OCI-LY1 (cell line): ENCODE measurements at regions not wholly inside any gene's neighbourhood (a gene's known extent, or its start where the extent isn't known, plus 50 kb on each side); places are given as distances from the start of the nearest gene placed in this dataset.

Source experiments
- H2AFZ ChIP-seq: fragments of 200-600 bp; sonication (generic), shearing (Covaris generic); 2 replicates; pipeline ENCODE4 v1.6.0; 2014; ENCODE audit warnings: antibody characterized with exemption, mild to moderate bottlenecking, low read length
- H3F3A ChIP-seq: fragments of 200-600 bp; sonication (generic), shearing (Covaris generic); 2 replicates; pipeline ENCODE4 v1.6.0; 2014; ENCODE audit warnings: mild to moderate bottlenecking, antibody characterized with exemption, low read length, moderate library complexity; ENCODE audit not compliant: insufficient read depth
- H3K27ac ChIP-seq: fragments of 200-600 bp; sonication (generic); 2 replicates; pipeline ENCODE4 v1.5.1; 2014; ENCODE audit warnings: low read length, mixed run types, mild to moderate bottlenecking, low read depth; ENCODE audit not compliant: poor library complexity, severe bottlenecking
- H3K27me3 ChIP-seq: fragments of 200-600 bp; sonication (generic); 2 replicates; pipeline ENCODE4 v1.6.0; 2014; ENCODE audit warnings: antibody characterized with exemption, mild to moderate bottlenecking, low read length, moderate library complexity; ENCODE audit not compliant: insufficient read depth
- H3K36me3 ChIP-seq: fragments of 200-600 bp; sonication (generic); 2 replicates; pipeline ENCODE4 v1.6.1; 2014; ENCODE audit warnings: mild to moderate bottlenecking, antibody characterized with exemption, low read length, moderate library complexity, mixed read lengths; ENCODE audit not compliant: insufficient read depth
- H3K4me1 ChIP-seq: fragments of 200-600 bp; sonication (generic); 2 replicates; pipeline ENCODE4 v1.5.1; 2014; ENCODE audit warnings: mild to moderate bottlenecking, low read length, moderate library complexity; ENCODE audit not compliant: insufficient read depth, severe bottlenecking
- H3K4me2 ChIP-seq: fragments of 200-600 bp; sonication (generic), shearing (Covaris generic); 2 replicates; pipeline ENCODE4 v1.6.1; 2014; ENCODE audit warnings: low read length
- H3K4me3 ChIP-seq: fragments of 200-600 bp; sonication (generic); 2 replicates; pipeline ENCODE4 v1.5.1; 2014; ENCODE audit warnings: low read length, low read depth, mild to moderate bottlenecking, mixed read lengths; ENCODE audit not compliant: poor library complexity, severe bottlenecking
- H3K79me2 ChIP-seq: fragments of 200-600 bp; shearing (Covaris generic); 2 replicates; pipeline ENCODE4 v1.6.1; 2016; ENCODE audit warnings: mixed run types, low read length, mixed read lengths; ENCODE audit not compliant: insufficient read depth
- H3K9ac ChIP-seq: fragments of 200-600 bp; sonication (generic), shearing (Covaris generic); 2 replicates; pipeline ENCODE4 v1.6.1; 2014; ENCODE audit warnings: mild to moderate bottlenecking, low read length, mixed read lengths
- H3K9me2 ChIP-seq: fragments of 200-600 bp; sonication (generic), shearing (Covaris generic); 2 replicates; pipeline ENCODE4 v1.6.1; 2014; ENCODE audit warnings: low read depth, mild to moderate bottlenecking, low read length, mixed read lengths
- H3K9me3 ChIP-seq: fragments of 200-600 bp; shearing (Covaris generic); 2 replicates; pipeline ENCODE4 v1.6.1; 2014; ENCODE audit warnings: low read length, mixed read lengths
- H4K20me1 ChIP-seq: fragments of 200-600 bp; sonication (generic), shearing (Covaris generic); 2 replicates; pipeline ENCODE4 v1.6.0; 2016; ENCODE audit warnings: mild to moderate bottlenecking, low read length; ENCODE audit not compliant: insufficient read depth
- EZH2 ChIP-seq: fragments of 200-600 bp; sonication (generic), shearing (Covaris generic); IDR thresholded peaks from 2 replicates; pipeline ENCODE4 v1.8.0; 2017; ENCODE audit warnings: borderline replicate concordance, mixed run types, mild to moderate bottlenecking, antibody characterized with exemption, low read length, moderate library complexity, mixed read lengths
- TF ChIP-seq, protein P1 (sequence below): fragments of 200-600 bp; sonication (generic), shearing (Covaris generic); IDR thresholded peaks from 2 replicates; pipeline ENCODE4 v1.5.1; 2017; ENCODE audit warnings: mild to moderate bottlenecking, antibody characterized with exemption, low read length, moderate library complexity, mixed read lengths

DNA sequence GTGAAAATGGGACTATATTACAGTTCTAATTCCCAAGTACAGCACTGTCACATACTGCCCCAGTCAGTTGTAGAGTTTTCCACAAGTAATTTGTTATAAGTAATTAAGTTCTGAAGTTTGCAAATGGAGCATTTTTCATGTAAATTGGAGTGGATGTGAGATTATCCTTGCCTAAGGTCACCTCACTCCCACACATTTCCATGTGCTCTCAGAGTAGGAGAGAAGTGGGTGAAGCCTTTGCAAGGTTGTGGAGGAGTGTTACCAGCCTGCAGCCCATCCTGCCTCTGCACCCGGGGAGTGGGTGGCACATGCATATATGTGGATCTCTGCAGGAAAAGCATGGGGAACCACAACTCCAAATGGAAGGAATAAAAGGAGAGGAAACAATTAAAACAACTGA is 169.8 kb downstream of the CD47 start:
- H3K79me2 ChIP-seq, result no peaks in the 10 kb centered on the region
- no peaks in the 10 kb centered on the region for H3F3A ChIP-seq
- no peaks in the 10 kb centered on the region for H3K9me2 ChIP-seq
- no peak overlapping the region for H3K4me3 ChIP-seq
- no peak overlapping the region for H3K27ac ChIP-seq
- no peaks in the 10 kb centered on the region for H4K20me1 ChIP-seq
- H3K36me3 ChIP-seq, result no peaks in the 10 kb centered on the region
- H3K4me2 ChIP-seq, result no peak overlapping the region
- H3K9ac ChIP-seq, result no peak overlapping the region
- H2AFZ ChIP-seq, result no peak overlapping the region
- TF ChIP-seq EZH2, result no peak
- TF ChIP-seq, protein P1, sequence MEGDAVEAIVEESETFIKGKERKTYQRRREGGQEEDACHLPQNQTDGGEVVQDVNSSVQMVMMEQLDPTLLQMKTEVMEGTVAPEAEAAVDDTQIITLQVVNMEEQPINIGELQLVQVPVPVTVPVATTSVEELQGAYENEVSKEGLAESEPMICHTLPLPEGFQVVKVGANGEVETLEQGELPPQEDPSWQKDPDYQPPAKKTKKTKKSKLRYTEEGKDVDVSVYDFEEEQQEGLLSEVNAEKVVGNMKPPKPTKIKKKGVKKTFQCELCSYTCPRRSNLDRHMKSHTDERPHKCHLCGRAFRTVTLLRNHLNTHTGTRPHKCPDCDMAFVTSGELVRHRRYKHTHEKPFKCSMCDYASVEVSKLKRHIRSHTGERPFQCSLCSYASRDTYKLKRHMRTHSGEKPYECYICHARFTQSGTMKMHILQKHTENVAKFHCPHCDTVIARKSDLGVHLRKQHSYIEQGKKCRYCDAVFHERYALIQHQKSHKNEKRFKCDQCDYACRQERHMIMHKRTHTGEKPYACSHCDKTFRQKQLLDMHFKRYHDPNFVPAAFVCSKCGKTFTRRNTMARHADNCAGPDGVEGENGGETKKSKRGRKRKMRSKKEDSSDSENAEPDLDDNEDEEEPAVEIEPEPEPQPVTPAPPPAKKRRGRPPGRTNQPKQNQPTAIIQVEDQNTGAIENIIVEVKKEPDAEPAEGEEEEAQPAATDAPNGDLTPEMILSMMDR, result no peak
- H3K27me3 ChIP-seq, result no peaks in the 10 kb centered on the region
- no peaks in the 10 kb centered on the region for H3K9me3 ChIP-seq
- H3K4me1 ChIP-seq, result no peaks in the 10 kb centered on the region

- Histone ChIP-seq H3K9ac (no peak overlapping the region), H4K20me1 (no peaks in the 10 kb centered on the region), H3K79me2 (no peaks in the 10 kb centered on the region), H3K9me2 (no peaks in the 10 kb centered on the region), H3K27me3 (no peaks in the 10 kb centered on the region), H3K36me3 (no peaks in the 10 kb centered on the region), H3K4me1 (no peaks in the 10 kb centered on the region), H3K9me3 (no peaks in the 10 kb centered on the region), H3K27ac (no peak overlapping the region), H3F3A (no peaks in the 10 kb centered on the region), H2AFZ (no peak overlapping the region), H3K4me2 (no peak overlapping the region), H3K4me3 (no peak overlapping the region)
- no peak for TF ChIP-seq EZH2
- TF ChIP-seq, protein P1, result no peak
Measured at GRCh38 chr3:107920538-107920937, 170.3 kb downstream of the CD47 start.

GRCh38 chr3:107919239-107919638 is 171.6 kb downstream of the CD47 start:
- H2AFZ ChIP-seq, result no peak overlapping the region
- no peaks in the 10 kb centered on the region for H3K27me3 ChIP-seq
- H3K9ac ChIP-seq, result no peak overlapping the region
- no peaks in the 10 kb centered on the region for H3K9me2 ChIP-seq
- no peaks in the 10 kb centered on the region for H3K79me2 ChIP-seq
- no peaks in the 10 kb centered on the region for H3F3A ChIP-seq
- H3K4me1 ChIP-seq, result no peaks in the 10 kb centered on the region
- TF ChIP-seq, protein P1, result no peak
- no peak for TF ChIP-seq EZH2
- no peaks in the 10 kb centered on the region for H3K36me3 ChIP-seq
- H3K9me3 ChIP-seq, result no peaks in the 10 kb centered on the region
- no peak overlapping the region for H3K4me3 ChIP-seq
- no peaks in the 10 kb centered on the region for H4K20me1 ChIP-seq
- no peak overlapping the region for H3K27ac ChIP-seq
- H3K4me2 ChIP-seq, result no peak overlapping the region
